HepG2 (cell line): ENCODE measurements at regions not wholly inside any gene's neighbourhood (a gene's known extent, or its start where the extent isn't known, plus 50 kb on each side); places are given as distances from the start of the nearest gene placed in this dataset.

ENCODE experiments used
- ATAC-seq: fragments of 200-7000 bp; cut with Tn5 transposase; 3 replicates; pipeline ENCODE4 v1.9.1; 2020; ENCODE audit warnings: mild to moderate bottlenecking, moderate library complexity
- BruUV-seq: library from RNA; stranded (reverse); fragments of 400-500 nt; replicated peaks from 2 replicates; lab custom pipeline; 2021; lab: Mats Ljungman, UMichigan
- CTCF ChIA-PET: fragments of 300-600 bp; formaldehyde crosslinking; extraction: SDS; loops from one replicate; lab custom pipeline; 2021; ENCODE audit warnings: low total read pairs, inconsistent platforms, low intra/inter-chr PET ratio; lab: Yijun Ruan, JAX
- POLR2A ChIA-PET: fragments of 350-600 bp; sonication (Branson Sonifier 250); formaldehyde crosslinking; loops from one replicate; lab custom pipeline; 2020; ENCODE audit warnings: antibody characterized with exemption, inconsistent platforms; lab: Yijun Ruan, JAX
- DNase-seq: peaks from one replicate; pipeline ENCODE4 v3.0.0-alpha.2; 2015; ENCODE audit warnings: low spot score
- FAIRE-seq: peaks from 3 replicates; lab custom pipeline; 2011; peaks lifted over from hg19 to GRCh38; lab: Jason Lieb, UNC
- H2AFZ ChIP-seq: one replicate; pipeline ENCODE4 v1.6.1; 2011; ENCODE audit warnings: low read length, inconsistent platforms
- H3K27ac ChIP-seq: fragments of 300-600 bp; 3 replicates; pipeline ENCODE4 v1.8.0; 2011; ENCODE audit warnings: mixed run types, mild to moderate bottlenecking, mixed read lengths, low read length, inconsistent platforms; ENCODE audit not compliant: insufficient read depth; ENCODE audit errors: extremely low read length
- H3K27me3 ChIP-seq, 2 experiments: fragments of 200-600 bp in 1 of 2; 2 replicates in 1 of 2; 3 replicates in 1 of 2; pipeline versions ENCODE4 v1.6.0 to v1.8.0; 2011; ENCODE audit warnings: low read length in 2 of 2, mild to moderate bottlenecking in 2 of 2, moderate library complexity in 2 of 2, inconsistent platforms in 1 of 2; ENCODE audit not compliant: insufficient read depth in 2 of 2, control insufficient read depth in 1 of 2
- H3K36me3 ChIP-seq, 2 experiments: fragments of 200-600 bp in 1 of 2; replicated peaks in 1 of 2; 2 replicates in 1 of 2; 3 replicates in 1 of 2; pipeline versions ENCODE4 v1.5.1 to v1.8.0; 2011; ENCODE audit warnings: low read length in 2 of 2, inconsistent platforms in 1 of 2; ENCODE audit not compliant: insufficient read depth in 2 of 2, control insufficient read depth in 1 of 2
- H3K4me1 ChIP-seq: 2 replicates; pipeline ENCODE4 v1.5.1; 2012; ENCODE audit warnings: low read length, inconsistent platforms; ENCODE audit not compliant: insufficient read depth
- H3K4me2 ChIP-seq: 2 replicates; pipeline ENCODE4 v1.6.0; 2011; ENCODE audit warnings: low read depth, low read length, inconsistent platforms
- H3K4me3 ChIP-seq, 3 experiments: fragments of 200-600 bp in 1 of 3; sonication (generic), shearing (Covaris generic) in 1 of 3; replicated peaks in 1 of 3; 2 replicates each; pipeline ENCODE4 v1.5.1; 2011 to 2016; ENCODE audit warnings: low read length in 3 of 3, inconsistent platforms in 2 of 3, low read depth in 2 of 3, mild to moderate bottlenecking in 2 of 3, control low read depth in 1 of 3, mixed read lengths in 1 of 3; ENCODE audit not compliant: insufficient read depth in 1 of 3
- H3K79me2 ChIP-seq: one replicate; pipeline ENCODE4 v1.6.1; 2011; ENCODE audit warnings: low read length, inconsistent platforms; ENCODE audit not compliant: insufficient read depth
- H3K9ac ChIP-seq: 2 replicates; pipeline ENCODE4 v1.6.0; 2011; ENCODE audit warnings: mild to moderate bottlenecking, low read depth, low read length, inconsistent platforms; ENCODE audit not compliant: insufficient read depth
- H3K9me3 ChIP-seq: 2 replicates; pipeline ENCODE4 v1.5.1; 2012; ENCODE audit warnings: mild to moderate bottlenecking, low read length
- H4K20me1 ChIP-seq: 2 replicates; pipeline ENCODE4 v1.6.0; 2011; ENCODE audit warnings: inconsistent platforms, mild to moderate bottlenecking, low read length, moderate library complexity; ENCODE audit not compliant: insufficient read depth
- ATF1 ChIP-seq: IDR thresholded peaks from 2 replicates; pipeline ENCODE4 v1.6.1; 2016; ENCODE audit warnings: mild to moderate bottlenecking, control low read depth
- KLF16 ChIP-seq, 2 experiments: sonication (generic) in 1 of 2; formaldehyde crosslinking in 1 of 2; IDR thresholded peaks; 2 replicates each; pipeline versions ENCODE4 v1.6.1 to v1.8.0; 2016 to 2023; ENCODE audit warnings: missing genetic modification reagents in 2 of 2, missing compliant biosample characterization in 1 of 2
- RBAK ChIP-seq: sonication (generic); formaldehyde crosslinking; IDR thresholded peaks from 2 replicates; pipeline ENCODE4 v1.5.1; 2020; ENCODE audit warnings: mild to moderate bottlenecking, missing genetic modification reagents
- SMARCC2 ChIP-seq: fragments of 450-650 bp; IDR thresholded peaks from 2 replicates; pipeline ENCODE4 v1.6.1; 2017; ENCODE audit warnings: antibody characterized with exemption, mild to moderate bottlenecking
- ZNF143 ChIP-seq: sonication (generic); formaldehyde crosslinking; IDR thresholded peaks from 2 replicates; pipeline ENCODE4 v1.4.0; 2020; ENCODE audit warnings: missing genetic modification reagents
- WGBS: methylation state at CpG from one replicate; pipeline ENCODE4 v1.1.6; 2017; ENCODE audit warnings: low lambda C conversion rate; 5-methylcytosine and 5-hydroxymethylcytosine counted together
- in situ Hi-C: cut with HindIII; loops from 2 replicates; pipeline ENCODE4 v1.10.0; 2017; ENCODE audit warnings: low pct_unique_long_range_greater_than_20kb; ENCODE audit not compliant: extremely low pct_ligation_motif_present
- intact Hi-C: fragments of 100-400 bp; cut with micrococcal nuclease; formaldehyde crosslinking; loops from one replicate; pipeline ENCODE4 v1.10.0; 2022; ENCODE audit not compliant: unreplicated experiment
- TF ChIP-seq, protein P1 (sequence below): sonication (generic); formaldehyde crosslinking; IDR thresholded peaks from 2 replicates; pipeline ENCODE4 v1.5.0; 2020; ENCODE audit warnings: missing genetic modification reagents, mild to moderate bottlenecking, borderline replicate concordance
- TF ChIP-seq, protein P2 (sequence below): IDR thresholded peaks from 2 replicates; pipeline ENCODE4 v1.6.1; 2016; ENCODE audit warnings: mild to moderate bottlenecking

DNA sequence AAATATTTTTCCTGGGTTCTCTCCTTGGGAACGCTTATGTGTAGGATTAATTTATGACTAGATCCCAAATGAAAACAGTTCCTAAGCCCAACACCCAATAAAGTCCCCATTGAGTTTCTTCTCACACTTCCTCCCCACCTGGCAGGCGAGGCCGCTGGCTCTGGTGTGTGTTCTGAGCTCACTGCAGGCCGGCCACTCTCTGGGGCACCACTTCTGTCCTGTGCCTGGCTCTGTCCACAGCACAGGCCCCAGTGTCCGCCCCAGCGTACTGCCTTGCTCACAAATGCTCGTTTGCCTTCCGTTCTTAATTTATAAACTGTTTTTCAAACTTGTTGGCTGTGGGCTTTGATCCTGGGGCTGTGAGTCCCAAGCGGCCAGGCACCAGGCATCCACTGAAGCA is 90.6 kb downstream of the TLR5 start:
- FAIRE-seq (no peak), DNase-seq (no peak), ATAC-seq (peak; percentile 60)
- Histone ChIP-seq H3K27ac (no peak overlapping the region), H3K4me2 (no peak overlapping the region), H3K4me1 (no peaks in the 10 kb centered on the region; the same call in 1 of the 2 replicates), H2AFZ (no peak overlapping the region), H3K79me2 (no peaks in the 10 kb centered on the region), H3K27me3 (peaks cover 0 to 1% of the 10 kb centered on the region in 2 experiments; a peak in 1 of 5 replicates), H4K20me1 (no peaks in the 10 kb centered on the region), H3K9me3 (peaks cover under 1% of the 10 kb centered on the region; the same call in 1 of the 2 replicates), H3K9ac (no peak overlapping the region), H3K36me3 (no peaks in the 10 kb centered on the region), H3K4me3 (no peak overlapping the region)
- ChIA-PET CTCF (no interaction called here), POLR2A (no interaction called here)
- no TSS peak for BruUV-seq
- 48% methylated on average over 9 of the region's 9 CpGs for WGBS
- TF ChIP-seq, protein P1, sequence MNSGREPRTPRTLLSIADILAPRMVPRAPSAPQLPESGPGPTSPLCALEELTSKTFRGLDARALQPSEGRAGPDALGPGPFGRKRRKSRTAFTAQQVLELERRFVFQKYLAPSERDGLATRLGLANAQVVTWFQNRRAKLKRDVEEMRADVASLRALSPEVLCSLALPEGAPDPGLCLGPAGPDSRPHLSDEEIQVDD = no peak
- TF ChIP-seq ZNF143 (no peak), RBAK (CRISPR knock-in tag) (no peak), ATF1 (no peak), KLF16 (CRISPR knock-in tag; IDR thresholded peaks at IDR 0.05) (no peak)
- TF ChIP-seq, protein P2, sequence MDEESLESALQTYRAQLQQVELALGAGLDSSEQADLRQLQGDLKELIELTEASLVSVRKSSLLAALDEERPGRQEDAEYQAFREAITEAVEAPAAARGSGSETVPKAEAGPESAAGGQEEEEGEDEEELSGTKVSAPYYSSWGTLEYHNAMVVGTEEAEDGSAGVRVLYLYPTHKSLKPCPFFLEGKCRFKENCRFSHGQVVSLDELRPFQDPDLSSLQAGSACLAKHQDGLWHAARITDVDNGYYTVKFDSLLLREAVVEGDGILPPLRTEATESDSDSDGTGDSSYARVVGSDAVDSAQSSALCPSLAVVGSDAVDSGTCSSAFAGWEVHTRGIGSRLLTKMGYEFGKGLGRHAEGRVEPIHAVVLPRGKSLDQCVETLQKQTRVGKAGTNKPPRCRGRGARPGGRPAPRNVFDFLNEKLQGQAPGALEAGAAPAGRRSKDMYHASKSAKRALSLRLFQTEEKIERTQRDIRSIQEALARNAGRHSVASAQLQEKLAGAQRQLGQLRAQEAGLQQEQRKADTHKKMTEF (CRISPR knock-in tag) = no peak
- intact Hi-C loops = no loop called here
- in situ Hi-C loops = no loop called here

DNA sequence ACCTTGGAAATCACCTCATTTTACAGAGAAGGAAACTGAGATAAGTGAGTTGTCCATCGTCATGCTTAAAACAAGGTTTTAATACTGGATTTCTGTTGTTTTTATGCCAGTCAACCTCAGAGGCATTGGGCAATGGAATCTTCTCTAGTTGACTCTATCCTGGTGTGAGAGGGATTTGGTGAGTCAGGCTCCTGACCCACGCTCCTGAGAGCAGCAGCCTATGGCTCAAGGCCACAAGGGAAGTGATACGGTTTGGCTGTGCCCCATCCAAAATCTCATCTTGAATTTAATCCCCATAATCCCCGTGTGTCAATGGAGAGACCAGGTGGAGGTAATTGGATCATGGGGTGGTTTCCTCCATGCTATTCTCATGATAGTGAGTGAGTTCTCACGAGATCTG is 90.1 kb downstream of the TLR5 start:
- H3K27ac ChIP-seq = no peak overlapping the region
- no peak overlapping the region for H3K4me2 ChIP-seq
- TF ChIP-seq SMARCC2 = no peak
- no peaks in the 10 kb centered on the region; the same call in 1 of the 2 replicates for H3K4me1 ChIP-seq
- WGBS = 29% methylated on average over 4 of the region's 5 CpGs
- no peaks in the 10 kb centered on the region for H4K20me1 ChIP-seq
- no peak overlapping the region for H3K4me3 ChIP-seq
- H3K9me3 ChIP-seq = no peaks in the 10 kb centered on the region
- no peaks in the 10 kb centered on the region for H3K36me3 ChIP-seq
- DNase-seq (no peak), FAIRE-seq (no peak), ATAC-seq (peak; percentile 32; the same call in 1 of the 3 replicates)
- no TSS peak for BruUV-seq
- peaks cover 0 to 1% of the 10 kb centered on the region in 2 experiments; a peak in 1 of 5 replicates for H3K27me3 ChIP-seq
- H3K79me2 ChIP-seq = no peaks in the 10 kb centered on the region
- H2AFZ ChIP-seq = no peak overlapping the region
- POLR2A ChIA-PET = no interaction called here
- CTCF ChIA-PET = no interaction called here
- no peak overlapping the region for H3K9ac ChIP-seq
- intact Hi-C loops (no loop called here), in situ Hi-C loops (no loop called here)
